SK-N-SH (cell line): ENCODE measurements at regions not wholly inside any gene's neighbourhood (a gene's known extent, or its start where the extent isn't known, plus 50 kb on each side); places are given as distances from the start of the nearest gene placed in this dataset.
A peak's percentile ranks its signal among the peaks of the same experiment; 100 is the strongest.

ENCODE experiments used
- CTCF ChIA-PET: fragments of 300-600, 350-600 bp; formaldehyde crosslinking; extraction: SDS; loops from one replicate; lab custom pipeline; 2021; lab: Yijun Ruan, JAX
- POLR2A ChIA-PET: fragments of 350-600 bp; sonication (Branson Sonifier 250); formaldehyde crosslinking; extraction: SDS; loops from one replicate; lab custom pipeline; 2020; ENCODE audit warnings: antibody characterized with exemption, inconsistent platforms; lab: Yijun Ruan, JAX
- DNase-seq: peaks from one replicate; pipeline ENCODE4 v3.0.0; 2012
- H2AFZ ChIP-seq: fragments of 200-600 bp; sonication (generic); 2 replicates; pipeline ENCODE4 v1.8.1; 2016; ENCODE audit warnings: antibody characterized with exemption, mild to moderate bottlenecking, low read depth
- H3F3A ChIP-seq: fragments of 200-600 bp; sonication (generic); replicated peaks from 2 replicates; pipeline ENCODE3; 2016; ENCODE audit warnings: antibody characterized with exemption, mild to moderate bottlenecking; ENCODE audit not compliant: insufficient read depth
- H3K27ac ChIP-seq, 2 experiments: fragments of 200-500 bp in 1 of 2; fragments of 200-600 bp in 1 of 2; sonication (Bioruptor generic) in 1 of 2; sonication (generic), shearing (Covaris generic) in 1 of 2; 2 replicates each; pipeline versions ENCODE4 v1.5.1 to v1.6.1; 2014 to 2016; ENCODE audit warnings: low read depth in 2 of 2, inconsistent platforms in 1 of 2, low read length in 1 of 2, mild to moderate bottlenecking in 1 of 2, mixed read lengths in 1 of 2
- H3K27me3 ChIP-seq: fragments of 200-600 bp; sonication (generic), shearing (Covaris generic); 2 replicates; pipeline ENCODE4 v1.6.1; 2016; ENCODE audit warnings: mixed run types; ENCODE audit not compliant: insufficient read depth
- H3K36me3 ChIP-seq, 2 experiments: fragments of 200-500 bp in 1 of 2; fragments of 200-600 bp in 1 of 2; sonication (Bioruptor generic) in 1 of 2; sonication (generic) in 1 of 2; replicated peaks in 1 of 2; 2 replicates each; pipeline versions ENCODE3 to v1.5.1; 2014 to 2016; ENCODE audit warnings: low read length in 1 of 2, mild to moderate bottlenecking in 1 of 2; ENCODE audit not compliant: insufficient read depth in 2 of 2, control insufficient read depth in 1 of 2
- H3K4me1 ChIP-seq, 2 experiments: fragments of 200-500 bp in 1 of 2; fragments of 200-600 bp in 1 of 2; sonication (Bioruptor generic) in 1 of 2; sonication (generic), shearing (Covaris generic) in 1 of 2; 2 replicates each; pipeline versions ENCODE4 v1.5.1 to v1.6.1; 2014 to 2016; ENCODE audit warnings: low read depth in 1 of 2, low read length in 1 of 2, mixed run types in 1 of 2; ENCODE audit not compliant: insufficient read depth in 2 of 2, control insufficient read depth in 1 of 2
- H3K4me2 ChIP-seq: fragments of 200-600 bp; sonication (generic), shearing (Covaris generic); 2 replicates; pipeline ENCODE4 v1.6.1; 2017; ENCODE audit warnings: mixed run types
- H3K4me3 ChIP-seq, 2 experiments: fragments of 200-500 bp in 1 of 2; fragments of 200-600 bp in 1 of 2; sonication (Bioruptor generic) in 1 of 2; sonication (generic), shearing (Covaris generic) in 1 of 2; 2 replicates each; pipeline versions ENCODE4 v1.5.1 to v1.8.1; 2014 to 2016; ENCODE audit warnings: low read depth in 2 of 2, inconsistent platforms in 1 of 2, low read length in 1 of 2, mild to moderate bottlenecking in 1 of 2, mixed read lengths in 1 of 2, moderate library complexity in 1 of 2
- H3K79me2 ChIP-seq: fragments of 200-600 bp; sonication (generic); 2 replicates; pipeline ENCODE4 v1.8.1; 2017; ENCODE audit warnings: mild to moderate bottlenecking; ENCODE audit not compliant: insufficient read depth
- H3K9ac ChIP-seq: fragments of 200-600 bp; sonication (generic); 2 replicates; pipeline ENCODE4 v1.6.1; 2017; ENCODE audit warnings: mixed run types
- H3K9me2 ChIP-seq: fragments of 200-600 bp; sonication (generic); 2 replicates; pipeline ENCODE4 v1.6.1; 2017; ENCODE audit warnings: mixed run types
- H3K9me3 ChIP-seq: fragments of 200-600 bp; sonication (generic); 2 replicates; pipeline ENCODE4 v1.6.1; 2017; ENCODE audit warnings: mixed run types, mild to moderate bottlenecking, moderate library complexity
- H4K20me1 ChIP-seq: fragments of 200-600 bp; sonication (generic); 2 replicates; pipeline ENCODE4 v1.6.1; 2017; ENCODE audit warnings: mild to moderate bottlenecking, mixed run types; ENCODE audit not compliant: insufficient read depth
- CHD2 ChIP-seq: fragments of 150-350 bp; IDR thresholded peaks from 2 replicates; pipeline ENCODE4 v1.6.1; 2018; ENCODE audit warnings: low read length; ENCODE audit not compliant: partially characterized antibody
- CTCF ChIP-seq: fragments of 200-600 bp; sonication (generic); IDR thresholded peaks from 2 replicates; pipeline ENCODE4 v1.6.1; 2017; ENCODE audit warnings: antibody characterized with exemption, mild to moderate bottlenecking, moderate library complexity
- EZH2phosphoT487 ChIP-seq: fragments of 200-600 bp; sonication (generic); IDR thresholded peaks from 2 replicates; pipeline ENCODE4 v1.6.1; 2017; ENCODE audit warnings: low read depth, mixed run types, mild to moderate bottlenecking, antibody characterized with exemption, moderate library complexity, borderline replicate concordance
- FOSL2 ChIP-seq: IDR thresholded peaks from 2 replicates; pipeline ENCODE4 v1.4.0; 2012; ENCODE audit warnings: low read depth, mild to moderate bottlenecking, moderate library complexity, borderline replicate concordance
- GATA2 ChIP-seq: sonication (generic); formaldehyde crosslinking; IDR thresholded peaks from 2 replicates; pipeline ENCODE4 v1.5.0; 2020; ENCODE audit warnings: mild to moderate bottlenecking, missing genetic modification reagents
- MXI1 ChIP-seq: IDR thresholded peaks from 2 replicates; pipeline ENCODE4 v1.6.1; 2012; ENCODE audit warnings: mild to moderate bottlenecking, low read depth, low read length, improper control_type of control experiment
- NFIC ChIP-seq: IDR thresholded peaks from 2 replicates; pipeline ENCODE4 v1.4.0; 2012; ENCODE audit warnings: borderline replicate concordance
- NRF1 ChIP-seq: IDR thresholded peaks from 2 replicates; pipeline ENCODE4 v1.6.1; 2012; ENCODE audit warnings: low read depth, mild to moderate bottlenecking, low read length
- RCOR1 ChIP-seq: fragments of 150-350 bp; IDR thresholded peaks from 2 replicates; pipeline ENCODE4 v1.6.1; 2017; ENCODE audit warnings: antibody characterized with exemption, low read length
- RFX5 ChIP-seq: IDR thresholded peaks from 2 replicates; pipeline ENCODE4 v1.6.1; 2012; ENCODE audit warnings: mild to moderate bottlenecking, improper control_type of control experiment, low read length
- SIN3A ChIP-seq: IDR thresholded peaks from 2 replicates; pipeline ENCODE4 v1.6.1; 2012; ENCODE audit warnings: low read depth, mild to moderate bottlenecking, low read length, moderate library complexity, borderline replicate concordance
- TCF12 ChIP-seq: IDR thresholded peaks from 2 replicates; pipeline ENCODE4 v1.4.0; 2012
- WGBS: methylation state at CpG from one replicate; pipeline ENCODE4 v1.1.6; 2017; ENCODE audit warnings: low lambda C conversion rate; 5-methylcytosine and 5-hydroxymethylcytosine counted together
- TF ChIP-seq, protein P1 (sequence below): fragments of 150-350 bp; IDR thresholded peaks from 2 replicates; pipeline ENCODE4 v1.6.1; 2017; ENCODE audit warnings: antibody characterized with exemption, low read length, low read depth, borderline replicate concordance
- TF ChIP-seq, protein P2 (sequence below): fragments of 150-350 bp; IDR thresholded peaks from 2 replicates; pipeline ENCODE4 v1.6.1; 2016; ENCODE audit warnings: mild to moderate bottlenecking, low read depth, low read length
- TF ChIP-seq, protein P3 (sequence below): IDR thresholded peaks from 2 replicates; pipeline ENCODE4; 2012

DNA sequence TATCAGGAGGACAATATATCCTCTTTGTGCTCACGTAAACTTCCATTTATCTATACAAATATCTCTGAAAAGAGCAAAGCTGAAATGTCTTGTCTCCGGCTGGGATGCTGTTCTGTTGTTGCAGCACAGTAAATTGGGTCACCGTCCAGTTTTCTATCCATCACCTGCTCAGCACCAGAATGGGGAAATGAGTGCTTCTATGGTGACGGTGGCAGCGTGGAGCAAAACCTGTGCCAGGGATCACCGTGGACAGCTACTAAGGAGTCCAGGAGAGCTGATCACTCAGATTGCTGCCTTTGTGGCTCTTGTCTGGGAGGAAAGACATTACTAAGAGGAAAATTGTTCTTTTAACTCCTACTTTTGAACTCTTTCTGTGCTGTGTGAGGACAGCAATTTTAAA is 531.6 kb downstream of the PSAT1 start (continued):
- TF ChIP-seq, protein P1, sequence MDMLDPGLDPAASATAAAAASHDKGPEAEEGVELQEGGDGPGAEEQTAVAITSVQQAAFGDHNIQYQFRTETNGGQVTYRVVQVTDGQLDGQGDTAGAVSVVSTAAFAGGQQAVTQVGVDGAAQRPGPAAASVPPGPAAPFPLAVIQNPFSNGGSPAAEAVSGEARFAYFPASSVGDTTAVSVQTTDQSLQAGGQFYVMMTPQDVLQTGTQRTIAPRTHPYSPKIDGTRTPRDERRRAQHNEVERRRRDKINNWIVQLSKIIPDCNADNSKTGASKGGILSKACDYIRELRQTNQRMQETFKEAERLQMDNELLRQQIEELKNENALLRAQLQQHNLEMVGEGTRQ, result no peak
- TF ChIP-seq TCF12, result no peak
- TF ChIP-seq, all 33 proteins: peak for 0

DNA sequence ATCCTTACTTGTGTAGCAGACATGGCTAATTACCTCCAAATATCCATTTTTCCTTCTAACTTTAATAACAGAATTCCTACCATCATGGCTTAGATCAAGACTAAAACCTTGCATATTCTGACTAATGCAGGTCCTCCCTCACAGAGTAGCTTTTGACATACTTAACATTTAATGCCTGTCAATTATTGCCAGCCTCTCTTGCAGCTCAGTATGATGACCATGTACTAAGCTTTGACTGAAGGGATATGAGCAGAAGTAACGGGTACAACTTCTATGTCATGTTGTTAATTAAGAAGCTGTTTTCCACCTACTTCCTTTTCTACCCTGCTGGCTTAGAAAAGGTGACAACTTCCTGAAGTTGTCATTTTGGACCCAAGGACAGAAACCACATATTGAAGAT is 533.4 kb downstream of the PSAT1 start:
- no peak overlapping the region for H3K27ac ChIP-seq
- H3K27me3 ChIP-seq, result no peaks in the 10 kb centered on the region
- H3F3A ChIP-seq, result no peaks in the 10 kb centered on the region
- WGBS, result 93% methylated on average over 1 of the region's 1 CpG
- H3K79me2 ChIP-seq, result no peaks in the 10 kb centered on the region
- no peaks in the 10 kb centered on the region for H4K20me1 ChIP-seq
- no peak overlapping the region for H3K4me2 ChIP-seq
- TF ChIP-seq NRF1, result no peak
- TF ChIP-seq CHD2, result no peak
- TF ChIP-seq CTCF, result no peak
- TF ChIP-seq, protein P2, sequence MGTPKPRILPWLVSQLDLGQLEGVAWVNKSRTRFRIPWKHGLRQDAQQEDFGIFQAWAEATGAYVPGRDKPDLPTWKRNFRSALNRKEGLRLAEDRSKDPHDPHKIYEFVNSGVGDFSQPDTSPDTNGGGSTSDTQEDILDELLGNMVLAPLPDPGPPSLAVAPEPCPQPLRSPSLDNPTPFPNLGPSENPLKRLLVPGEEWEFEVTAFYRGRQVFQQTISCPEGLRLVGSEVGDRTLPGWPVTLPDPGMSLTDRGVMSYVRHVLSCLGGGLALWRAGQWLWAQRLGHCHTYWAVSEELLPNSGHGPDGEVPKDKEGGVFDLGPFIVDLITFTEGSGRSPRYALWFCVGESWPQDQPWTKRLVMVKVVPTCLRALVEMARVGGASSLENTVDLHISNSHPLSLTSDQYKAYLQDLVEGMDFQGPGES, result no peak
- no peak for TF ChIP-seq SIN3A
- TF ChIP-seq RCOR1, result no peak
- no peak for TF ChIP-seq MXI1
- no peak for TF ChIP-seq NFIC
- TF ChIP-seq TCF12, result no peak
- H3K4me1 ChIP-seq, result peaks cover 0 to 2% of the 10 kb centered on the region in 2 experiments; a peak in 1 of 4 replicates
- no peaks in the 10 kb centered on the region for H3K9me2 ChIP-seq
- ChIA-PET POLR2A (no interaction called here), CTCF (interaction anchor here (1.3 kb wide), 1 partner anchor 8 kb away, joined by 3 read pairs; no protein-coding TSS in a partner anchor)
- H3K4me3 ChIP-seq, result no peak overlapping the region
- no peaks in the 10 kb centered on the region for H3K36me3 ChIP-seq
- H3K9ac ChIP-seq, result no peak overlapping the region
- H2AFZ ChIP-seq, result no peak overlapping the region
- H3K9me3 ChIP-seq, result no peaks in the 10 kb centered on the region
- DNase-seq, result no peak

DNA sequence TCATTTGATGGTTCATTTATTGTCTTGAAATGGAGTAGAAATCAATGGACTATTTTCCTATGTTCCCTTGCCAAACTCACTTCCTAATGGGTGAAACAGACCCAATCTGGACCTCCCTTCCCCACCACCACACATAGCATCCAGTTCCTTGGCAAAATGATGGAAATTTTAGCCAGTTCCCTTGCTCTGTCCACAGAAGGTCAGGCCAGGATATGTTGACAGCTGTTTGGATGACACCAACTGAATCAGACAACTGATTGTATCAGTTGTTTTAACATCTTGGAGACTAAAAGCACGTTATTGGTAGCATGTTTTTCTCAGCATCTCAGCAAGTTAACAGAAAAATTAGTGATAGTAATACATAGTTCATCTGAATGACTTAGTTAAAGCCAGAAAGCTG is 534.8 kb downstream of the PSAT1 start:
- CTCF ChIA-PET, result interaction anchor here (1.3 to 2.4 kb wide), 3 partner anchors 10 to 394 kb away, joined by 3 to 9 read pairs (median 3); no protein-coding TSS in a partner anchor
- no peak for DNase-seq
- TF ChIP-seq FOSL2 (no peak), GATA2 (CRISPR knock-in tag) (no peak), SIN3A (no peak), CHD2 (no peak), CTCF (no peak), EZH2phosphoT487 (no peak), RFX5 (no peak)
- TF ChIP-seq, protein P3, sequence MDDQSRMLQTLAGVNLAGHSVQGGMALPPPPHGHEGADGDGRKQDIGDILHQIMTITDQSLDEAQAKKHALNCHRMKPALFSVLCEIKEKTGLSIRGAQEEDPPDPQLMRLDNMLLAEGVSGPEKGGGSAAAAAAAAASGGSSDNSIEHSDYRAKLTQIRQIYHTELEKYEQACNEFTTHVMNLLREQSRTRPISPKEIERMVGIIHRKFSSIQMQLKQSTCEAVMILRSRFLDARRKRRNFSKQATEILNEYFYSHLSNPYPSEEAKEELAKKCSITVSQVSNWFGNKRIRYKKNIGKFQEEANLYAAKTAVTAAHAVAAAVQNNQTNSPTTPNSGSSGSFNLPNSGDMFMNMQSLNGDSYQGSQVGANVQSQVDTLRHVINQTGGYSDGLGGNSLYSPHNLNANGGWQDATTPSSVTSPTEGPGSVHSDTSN, result peak; percentile 53

More for the DNA sequence above, 534.8 kb downstream of the PSAT1 start:
- no peak overlapping the region for H3K9ac ChIP-seq
- no peaks in the 10 kb centered on the region for H3K36me3 ChIP-seq
- 16% methylated on average over 1 of the region's 1 CpG for WGBS
- H2AFZ ChIP-seq, result no peak overlapping the region
- no peak overlapping the region for H3K27ac ChIP-seq
- H4K20me1 ChIP-seq, result no peaks in the 10 kb centered on the region
- H3K79me2 ChIP-seq, result no peaks in the 10 kb centered on the region
- no peaks in the 10 kb centered on the region for H3K9me3 ChIP-seq
- POLR2A ChIA-PET, result no interaction called here
- no peaks in the 10 kb centered on the region for H3F3A ChIP-seq
- no peaks in the 10 kb centered on the region for H3K27me3 ChIP-seq
- no peak overlapping the region for H3K4me3 ChIP-seq
- no peaks in the 10 kb centered on the region; a peak in 1 of 4 replicates for H3K4me1 ChIP-seq
- no peak overlapping the region for H3K4me2 ChIP-seq
- no peaks in the 10 kb centered on the region for H3K9me2 ChIP-seq
